ENCODE measurements at regions not wholly inside any gene's neighbourhood (a gene's known extent, or its start where the extent isn't known, plus 50 kb on each side); places are given as distances from the start of the nearest gene placed in this dataset.

- ATAC-seq: no peak
- H3K4me1 ChIP-seq: no peaks in the 10 kb centered on the region
- intact Hi-C loops (cut with DNase I): no loop called here
- WGBS, 3 donors: 67 to 73% (median 69%) methylated on average over 3 of the region's 3 CpGs
- no peaks in the 10 kb centered on the region for H3K27me3 ChIP-seq (ENCODE audit: insufficient read depth in 3 of 3, low read length in 2 of 3)
- no peaks in the 10 kb centered on the region for H3K36me3 ChIP-seq (ENCODE audit: insufficient read depth in 1 of 2, low read depth in 1 of 2)
- no peak for DNase-seq
- H3K9me3 ChIP-seq: no peaks in the 10 kb centered on the region
- no peak for TF ChIP-seq CTCF (IDR thresholded peaks at IDR 0.05)
- H3K4me3 ChIP-seq: no peak overlapping the region
- no peak overlapping the region for H3K27ac ChIP-seq
Observed at GRCh38 chr16:20247076-20247475, 80.2 kb downstream of the GP2 start.

- ATAC-seq (no peak), DNase-seq (no peak)
- TF ChIP-seq CTCF (IDR thresholded peaks at IDR 0.05): no peak
- Histone ChIP-seq H3K9me3 (no peaks in the 10 kb centered on the region), H3K27ac (no peak overlapping the region), H3K27me3 (ENCODE audit: insufficient read depth in 3 of 3, low read length in 2 of 3) (no peaks in the 10 kb centered on the region), H3K36me3 (ENCODE audit: insufficient read depth in 1 of 2, low read depth in 1 of 2) (no peaks in the 10 kb centered on the region), H3K4me3 (no peak overlapping the region), H3K4me1 (no peaks in the 10 kb centered on the region)
- intact Hi-C loops (cut with DNase I): no loop called here
- WGBS, 3 donors: 42 to 49% (median 46%) methylated on average over 3 of the region's 3 CpGs
Observed at GRCh38 chr16:20243731-20244281, 83.5 kb downstream of the GP2 start.

- H3K27ac ChIP-seq: no peak overlapping the region
- no peaks in the 10 kb centered on the region for H3K9me3 ChIP-seq
- DNase-seq: no peak
- H3K36me3 ChIP-seq (ENCODE audit: insufficient read depth in 1 of 2, low read depth in 1 of 2): no peaks in the 10 kb centered on the region
- no peak overlapping the region for H3K4me3 ChIP-seq
- peaks cover 0 to 3% (median 0%) of the 10 kb centered on the region in 3 donors for H3K27me3 ChIP-seq (ENCODE audit: insufficient read depth in 3 of 3, low read length in 2 of 3)
- H3K4me1 ChIP-seq: no peaks in the 10 kb centered on the region
- WGBS, 3 donors: 63 to 71% (median 66%) methylated on average over 3 of the region's 3 CpGs
- intact Hi-C loops (cut with DNase I): no loop called here
- no peak for TF ChIP-seq CTCF (IDR thresholded peaks at IDR 0.05)
- no peak for ATAC-seq
Observed at GRCh38 chr16:20242568-20243255, 84.6 kb downstream of the GP2 start.

- Histone ChIP-seq H3K27me3 (ENCODE audit: insufficient read depth in 3 of 3, low read length in 2 of 3) (peaks cover 0 to 3% (median 0%) of the 10 kb centered on the region in 3 donors), H3K36me3 (ENCODE audit: insufficient read depth in 1 of 2, low read depth in 1 of 2) (no peaks in the 10 kb centered on the region), H3K4me1 (no peaks in the 10 kb centered on the region), H3K9me3 (no peaks in the 10 kb centered on the region), H3K4me3 (no peak overlapping the region), H3K27ac (no peak overlapping the region)
- intact Hi-C loops (cut with DNase I): no loop called here
- no peak for ATAC-seq
- no peak for DNase-seq
- no peak for TF ChIP-seq CTCF (IDR thresholded peaks at IDR 0.05)
- WGBS, 3 donors: 72 to 77% (median 74%) methylated on average over 2 of the region's 2 CpGs
Observed at GRCh38 chr16:20241321-20241720, 86.0 kb downstream of the GP2 start.

Data from psoas muscle (tissue), 7 donors.